Liver (tissue), 7 donors: ENCODE measurements at regions not wholly inside any gene's neighbourhood (a gene's known extent, or its start where the extent isn't known, plus 50 kb on each side); places are given as distances from the start of the nearest gene placed in this dataset.
"Not testable (repeated sequence)": the region's sequence is repeated elsewhere in the genome, so short reads cannot be mapped to it uniquely, and the experiment has no call there.

Source experiments
- DNase-seq: peaks from one replicate; pipeline ENCODE4 v3.0.0-alpha.2; 2017; ENCODE audit warnings: low spot score
- H3K27ac ChIP-seq, 2 donors: one replicate each; pipeline ENCODE4 v1.7.0; 2013; ENCODE audit warnings: inconsistent platforms in 2 of 2, low read length in 2 of 2, control low read depth in 1 of 2, low read depth in 1 of 2, mild to moderate bottlenecking in 1 of 2
- H3K27me3 ChIP-seq, 4 donors: one replicate each; pipeline versions ENCODE4 v1.6.1 to v1.7.0; 2013; ENCODE audit warnings: low read length in 3 of 4, inconsistent platforms in 1 of 4, mild to moderate bottlenecking in 1 of 4, moderate library complexity in 1 of 4; ENCODE audit not compliant: control insufficient read depth in 4 of 4, insufficient read depth in 4 of 4
- H3K36me3 ChIP-seq, 4 donors: one replicate each; pipeline versions ENCODE4 v1.6.1 to v1.7.0; 2013; ENCODE audit warnings: low read length in 3 of 4, mild to moderate bottlenecking in 3 of 4, low read depth in 1 of 4, moderate library complexity in 1 of 4; ENCODE audit not compliant: control insufficient read depth in 4 of 4, insufficient read depth in 3 of 4
- H3K4me1 ChIP-seq, 4 donors: one replicate each; pipeline versions ENCODE4 v1.6.1 to v1.7.0; 2013; ENCODE audit warnings: low read length in 3 of 4, mild to moderate bottlenecking in 3 of 4, moderate library complexity in 1 of 4; ENCODE audit not compliant: control insufficient read depth in 4 of 4, insufficient read depth in 4 of 4
- H3K4me3 ChIP-seq, 3 donors: one replicate each; pipeline versions ENCODE4 v1.6.1 to v1.7.0; 2013; ENCODE audit warnings: low read length in 3 of 3, control low read depth in 1 of 3, low read depth in 1 of 3, mild to moderate bottlenecking in 1 of 3
- H3K9ac ChIP-seq, 2 donors: one replicate each; pipeline ENCODE4 v1.7.0; 2013; ENCODE audit warnings: low read length in 2 of 2, mild to moderate bottlenecking in 2 of 2, moderate library complexity in 2 of 2, control low read depth in 1 of 2, low read depth in 1 of 2
- H3K9me3 ChIP-seq, 4 donors: one replicate each; pipeline versions ENCODE4 v1.6.1 to v1.7.0; 2013; ENCODE audit warnings: low read length in 3 of 4; ENCODE audit not compliant: control insufficient read depth in 4 of 4
- EGR1 ChIP-seq, 2 donors: IDR thresholded peaks; 2 replicates each; pipeline ENCODE4 v1.6.1; 2016 to 2018; ENCODE audit warnings: antibody characterized with exemption in 2 of 2, low read depth in 2 of 2
- FOXA2 ChIP-seq: IDR thresholded peaks from 2 replicates; pipeline ENCODE4 v1.6.1; 2016; ENCODE audit warnings: antibody characterized with exemption
- HNF4G ChIP-seq: IDR thresholded peaks from 2 replicates; pipeline ENCODE4 v1.6.1; 2016; ENCODE audit warnings: antibody characterized with exemption
- RAD21 ChIP-seq, 2 donors: IDR thresholded peaks; 2 replicates each; pipeline ENCODE4 v1.6.1; 2016; ENCODE audit warnings: antibody characterized with exemption in 2 of 2, mild to moderate bottlenecking in 2 of 2
- YY1 ChIP-seq: IDR thresholded peaks from 2 replicates; pipeline ENCODE4 v1.6.1; 2016; ENCODE audit warnings: antibody characterized with exemption, mild to moderate bottlenecking
- WGBS: extraction: QIAGEN DNeasy Blood & Tissue Kit; methylation state at CpG from one replicate; pipeline ENCODE4 v1.1.7; 2013; 5-methylcytosine and 5-hydroxymethylcytosine counted together
- TF ChIP-seq, protein P1 (sequence below): IDR thresholded peaks from 2 replicates; pipeline ENCODE4 v1.6.1; 2016; ENCODE audit warnings: antibody characterized with exemption
- donor health status: healthy.
- donor health status: healthy.
- donor health status: healthy.
- donor health status: healthy.

DNA sequence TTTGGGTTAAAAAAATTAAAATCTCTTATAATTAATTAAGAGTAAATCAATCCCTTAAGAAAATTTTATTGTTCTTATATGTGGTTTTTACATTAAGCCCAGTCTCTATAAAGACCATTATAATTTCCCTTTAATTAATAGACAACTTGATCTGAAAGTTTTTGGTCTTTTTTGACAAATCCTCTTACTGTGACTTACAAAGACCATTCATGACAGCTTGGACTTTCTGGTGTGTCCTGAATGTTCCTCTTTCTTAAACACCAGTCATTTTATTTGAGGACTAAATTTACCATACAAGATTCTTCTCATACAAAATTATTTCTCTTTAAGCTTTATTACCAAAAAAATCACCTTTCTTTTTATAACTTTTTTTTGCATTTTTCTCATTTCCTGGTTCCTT is 368.3 kb downstream of the ADGRD1 start (continued):
- TF ChIP-seq, protein P1, sequence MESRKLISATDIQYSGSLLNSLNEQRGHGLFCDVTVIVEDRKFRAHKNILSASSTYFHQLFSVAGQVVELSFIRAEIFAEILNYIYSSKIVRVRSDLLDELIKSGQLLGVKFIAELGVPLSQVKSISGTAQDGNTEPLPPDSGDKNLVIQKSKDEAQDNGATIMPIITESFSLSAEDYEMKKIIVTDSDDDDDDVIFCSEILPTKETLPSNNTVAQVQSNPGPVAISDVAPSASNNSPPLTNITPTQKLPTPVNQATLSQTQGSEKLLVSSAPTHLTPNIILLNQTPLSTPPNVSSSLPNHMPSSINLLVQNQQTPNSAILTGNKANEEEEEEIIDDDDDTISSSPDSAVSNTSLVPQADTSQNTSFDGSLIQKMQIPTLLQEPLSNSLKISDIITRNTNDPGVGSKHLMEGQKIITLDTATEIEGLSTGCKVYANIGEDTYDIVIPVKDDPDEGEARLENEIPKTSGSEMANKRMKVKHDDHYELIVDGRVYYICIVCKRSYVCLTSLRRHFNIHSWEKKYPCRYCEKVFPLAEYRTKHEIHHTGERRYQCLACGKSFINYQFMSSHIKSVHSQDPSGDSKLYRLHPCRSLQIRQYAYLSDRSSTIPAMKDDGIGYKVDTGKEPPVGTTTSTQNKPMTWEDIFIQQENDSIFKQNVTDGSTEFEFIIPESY, result no peak

- not testable (repeated sequence) for H3K36me3 ChIP-seq, H3K9me3 ChIP-seq, H3K9ac ChIP-seq, H3K4me3 ChIP-seq, H3K27ac ChIP-seq, H3K4me1 ChIP-seq, H3K27me3 ChIP-seq, DNase-seq
- WGBS, result 83% methylated on average over 3 of the region's 3 CpGs
Observed at GRCh38 chr12:131322460-131322859, 368.8 kb downstream of the ADGRD1 start.

DNA sequence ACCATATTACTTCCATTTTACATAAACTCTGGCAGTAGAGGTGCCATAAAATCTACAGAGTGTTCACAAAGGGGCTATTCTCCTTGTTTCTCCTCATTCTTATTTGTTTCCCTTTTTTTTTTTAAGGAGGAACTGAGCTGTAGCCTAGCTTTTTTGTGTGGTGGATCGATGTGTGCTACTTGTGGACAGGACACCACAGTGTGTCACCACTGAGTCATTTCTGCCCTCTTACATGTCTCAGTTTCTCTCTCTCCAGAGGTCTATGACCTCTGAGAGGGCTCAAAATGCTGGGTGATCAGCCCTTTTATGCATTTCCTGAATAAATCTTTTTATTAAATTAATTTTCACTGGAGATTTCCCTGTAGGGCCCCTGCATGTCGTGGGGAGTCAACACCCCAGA is 370.2 kb downstream of the ADGRD1 start:
- Histone ChIP-seq H3K9me3 (no peaks in the 10 kb centered on the region), H3K4me1 (no peaks in the 10 kb centered on the region), H3K27me3 (no peaks in the 10 kb centered on the region), H3K4me3 (no peak overlapping the region), H3K36me3 (no peaks in the 10 kb centered on the region), H3K9ac (no peak overlapping the region), H3K27ac (no peak overlapping the region)
- 51% methylated on average over 2 of the region's 2 CpGs for WGBS
- TF ChIP-seq YY1, result no peak
- no peak for TF ChIP-seq FOXA2
- TF ChIP-seq RAD21 (IDR thresholded peaks at IDR 0.05), result no peak
- DNase-seq, result no peak

DNA sequence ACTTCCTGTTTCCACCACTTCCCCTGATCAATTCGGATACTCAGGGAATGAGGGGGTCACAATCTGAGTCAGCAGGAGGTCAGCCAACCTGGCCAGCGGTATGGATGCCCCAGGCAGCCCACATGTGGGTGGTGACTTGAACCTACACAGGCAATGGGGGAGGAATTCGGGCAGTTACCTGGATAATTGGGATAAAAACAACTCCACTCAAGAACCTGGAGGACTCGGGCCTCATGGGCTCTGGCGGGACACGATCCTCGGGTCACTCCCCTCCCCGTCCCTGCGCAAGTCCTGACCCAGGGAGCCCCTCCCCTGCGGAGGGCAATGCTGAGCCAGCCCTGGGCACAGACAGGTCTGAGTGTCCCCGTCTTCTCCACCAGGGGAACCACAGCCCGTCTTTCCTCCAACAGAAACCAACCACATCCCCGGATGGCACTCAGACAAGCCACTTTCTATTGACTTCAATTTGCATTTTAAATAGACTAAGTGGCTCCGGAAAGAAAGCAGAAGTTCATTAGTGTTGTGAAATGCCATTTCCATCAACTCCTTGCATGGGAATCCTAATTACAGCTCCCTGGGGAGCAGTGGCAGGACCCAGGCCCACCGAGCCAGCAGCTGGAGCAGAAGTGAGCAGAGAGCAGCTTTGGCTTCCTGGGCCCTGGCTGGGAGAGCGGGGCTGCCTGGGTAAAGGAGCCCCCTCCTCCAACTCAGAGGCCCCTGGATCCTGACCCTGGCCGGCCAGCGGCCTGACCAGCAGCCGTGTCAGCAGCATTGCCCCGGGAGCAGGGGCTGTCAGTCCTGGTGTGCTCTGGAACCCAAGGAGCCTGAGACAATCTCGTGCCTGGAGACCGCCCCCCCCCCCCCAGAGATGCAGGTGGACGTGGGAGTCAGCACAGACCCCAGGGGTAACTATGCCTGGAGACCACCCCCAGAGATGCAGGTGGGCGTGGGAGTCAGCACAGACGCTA is 374.1 kb downstream of the ADGRD1 start:
- Histone ChIP-seq H3K9ac (no peak overlapping the region), H3K27ac (no peak overlapping the region), H3K9me3 (no peaks in the 10 kb centered on the region), H3K4me1 (no peaks in the 10 kb centered on the region), H3K4me3 (no peak overlapping the region), H3K36me3 (no peaks in the 10 kb centered on the region), H3K27me3 (no peaks in the 10 kb centered on the region)
- 74% methylated on average over 25 of the region's 25 CpGs for WGBS
- TF ChIP-seq HNF4G (no peak), EGR1 (IDR thresholded peaks at IDR 0.05; ENCODE audit: low read depth in 2 of 2) (no peak), YY1 (no peak)
- DNase-seq, result no peak

GRCh38 chr12:131328861-131329845 is 375.4 kb downstream of the ADGRD1 start:
- not testable (repeated sequence) for H3K27ac ChIP-seq, H3K9me3 ChIP-seq, H3K36me3 ChIP-seq, H3K27me3 ChIP-seq, H3K9ac ChIP-seq, H3K4me3 ChIP-seq, DNase-seq, H3K4me1 ChIP-seq
- WGBS, result 77% methylated on average over 28 of the region's 28 CpGs
